ENCODE measurements at regions not wholly inside any gene's neighbourhood (a gene's known extent, or its start where the extent isn't known, plus 50 kb on each side); places are given as distances from the start of the nearest gene placed in this dataset.

DNA sequence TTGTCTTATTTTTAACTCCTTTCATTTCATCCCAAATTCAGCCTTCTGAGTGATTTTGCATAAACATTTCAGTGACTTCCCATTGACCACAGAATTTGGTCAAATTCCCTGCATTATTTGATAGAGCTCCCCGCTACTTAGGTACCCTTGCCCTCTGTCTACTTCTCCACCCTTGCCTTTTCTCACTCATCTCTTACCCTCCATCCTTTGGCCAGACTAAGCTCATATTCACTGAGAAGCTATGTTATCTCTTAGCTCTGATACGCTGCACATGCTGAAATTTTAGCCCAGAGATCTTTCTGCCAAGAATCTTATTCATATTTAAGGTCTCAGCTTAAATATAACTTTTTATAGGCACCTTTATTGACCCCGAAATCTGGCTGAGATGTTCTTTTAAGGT, 1031.9 kb downstream of the ADGRL3 start:
- TF ChIP-seq, protein P1, sequence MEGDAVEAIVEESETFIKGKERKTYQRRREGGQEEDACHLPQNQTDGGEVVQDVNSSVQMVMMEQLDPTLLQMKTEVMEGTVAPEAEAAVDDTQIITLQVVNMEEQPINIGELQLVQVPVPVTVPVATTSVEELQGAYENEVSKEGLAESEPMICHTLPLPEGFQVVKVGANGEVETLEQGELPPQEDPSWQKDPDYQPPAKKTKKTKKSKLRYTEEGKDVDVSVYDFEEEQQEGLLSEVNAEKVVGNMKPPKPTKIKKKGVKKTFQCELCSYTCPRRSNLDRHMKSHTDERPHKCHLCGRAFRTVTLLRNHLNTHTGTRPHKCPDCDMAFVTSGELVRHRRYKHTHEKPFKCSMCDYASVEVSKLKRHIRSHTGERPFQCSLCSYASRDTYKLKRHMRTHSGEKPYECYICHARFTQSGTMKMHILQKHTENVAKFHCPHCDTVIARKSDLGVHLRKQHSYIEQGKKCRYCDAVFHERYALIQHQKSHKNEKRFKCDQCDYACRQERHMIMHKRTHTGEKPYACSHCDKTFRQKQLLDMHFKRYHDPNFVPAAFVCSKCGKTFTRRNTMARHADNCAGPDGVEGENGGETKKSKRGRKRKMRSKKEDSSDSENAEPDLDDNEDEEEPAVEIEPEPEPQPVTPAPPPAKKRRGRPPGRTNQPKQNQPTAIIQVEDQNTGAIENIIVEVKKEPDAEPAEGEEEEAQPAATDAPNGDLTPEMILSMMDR (conservative IDR thresholded peaks at IDR 0.05 in 1 of 2, IDR thresholded peaks at IDR 0.05 in 1 of 2; ENCODE audit: extremely low read depth in 1 of 2, insufficient read depth in 1 of 2, low read depth in 1 of 2, low read length in 2 of 2) = no peak
- TF ChIP-seq EZH2 (IDR thresholded peaks at IDR 0.05; ENCODE audit: borderline replicate concordance, low read length) = no peak
